ENCODE measurements at regions not wholly inside any gene's neighbourhood (a gene's known extent, or its start where the extent isn't known, plus 50 kb on each side); places are given as distances from the start of the nearest gene placed in this dataset.
"Not testable (repeated sequence)": the region's sequence is repeated elsewhere in the genome, so short reads cannot be mapped to it uniquely, and the experiment has no call there.

DNA sequence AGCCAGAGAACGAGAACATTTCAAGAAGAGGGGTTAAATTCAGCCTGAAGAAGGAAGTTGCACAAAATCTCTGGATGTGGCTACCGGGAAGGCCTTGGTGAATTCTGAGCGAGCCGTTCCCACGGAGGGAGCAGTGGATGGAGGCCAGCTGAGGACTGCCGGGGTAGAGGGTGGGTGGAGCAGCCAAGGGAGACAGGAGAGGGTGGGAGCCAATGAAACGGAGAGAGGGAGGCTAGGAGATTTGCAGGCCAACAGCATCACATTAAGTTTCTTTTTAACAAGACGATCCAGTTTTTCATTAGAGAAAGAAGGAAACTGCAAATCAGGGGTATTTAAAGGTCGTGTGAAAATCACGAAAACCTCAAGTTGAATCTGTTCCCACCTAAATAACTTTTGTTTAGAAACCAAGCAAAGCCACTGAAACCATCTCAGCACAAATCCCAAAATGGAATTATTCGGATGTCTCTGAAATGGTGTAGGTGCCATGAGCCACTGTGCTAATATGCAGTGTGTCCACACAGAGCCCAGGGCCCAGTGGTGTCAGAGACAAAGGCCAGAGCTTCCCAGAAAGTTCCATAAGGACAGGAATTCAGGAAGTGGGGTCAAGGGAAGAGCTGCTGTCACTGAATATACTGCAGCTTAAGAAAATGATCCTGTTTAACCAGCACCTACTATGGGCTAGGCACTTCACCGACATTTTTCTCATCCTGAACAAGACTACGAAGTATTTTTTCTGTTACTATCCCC, 59.7 kb upstream of the SLC35C1 start:
- H3K4me3 ChIP-seq (ENCODE audit: low read depth, low read length) = no peak overlapping the region
- DNase-seq (ENCODE audit: low read depth) = no peak
- TF ChIP-seq, protein P1, sequence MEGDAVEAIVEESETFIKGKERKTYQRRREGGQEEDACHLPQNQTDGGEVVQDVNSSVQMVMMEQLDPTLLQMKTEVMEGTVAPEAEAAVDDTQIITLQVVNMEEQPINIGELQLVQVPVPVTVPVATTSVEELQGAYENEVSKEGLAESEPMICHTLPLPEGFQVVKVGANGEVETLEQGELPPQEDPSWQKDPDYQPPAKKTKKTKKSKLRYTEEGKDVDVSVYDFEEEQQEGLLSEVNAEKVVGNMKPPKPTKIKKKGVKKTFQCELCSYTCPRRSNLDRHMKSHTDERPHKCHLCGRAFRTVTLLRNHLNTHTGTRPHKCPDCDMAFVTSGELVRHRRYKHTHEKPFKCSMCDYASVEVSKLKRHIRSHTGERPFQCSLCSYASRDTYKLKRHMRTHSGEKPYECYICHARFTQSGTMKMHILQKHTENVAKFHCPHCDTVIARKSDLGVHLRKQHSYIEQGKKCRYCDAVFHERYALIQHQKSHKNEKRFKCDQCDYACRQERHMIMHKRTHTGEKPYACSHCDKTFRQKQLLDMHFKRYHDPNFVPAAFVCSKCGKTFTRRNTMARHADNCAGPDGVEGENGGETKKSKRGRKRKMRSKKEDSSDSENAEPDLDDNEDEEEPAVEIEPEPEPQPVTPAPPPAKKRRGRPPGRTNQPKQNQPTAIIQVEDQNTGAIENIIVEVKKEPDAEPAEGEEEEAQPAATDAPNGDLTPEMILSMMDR (IDR thresholded peaks at IDR 0.05; ENCODE audit: low read depth, low read length, missing control alignments) = no peak

- no peak overlapping the region for H3K4me3 ChIP-seq (ENCODE audit: low read depth, low read length)
- TF ChIP-seq, protein P1 (IDR thresholded peaks at IDR 0.05; ENCODE audit: low read depth, low read length, missing control alignments) = no peak
- no peak for DNase-seq (ENCODE audit: low read depth)
These were observed 61.1 kb upstream of the SLC35C1 start for GRCh38 chr11:45743556-45744468.

GRCh38 chr11:45741582-45741981, 63.4 kb upstream of the SLC35C1 start:
- no peak overlapping the region for H3K4me3 ChIP-seq (ENCODE audit: low read depth, low read length)
- TF ChIP-seq, protein P1 (IDR thresholded peaks at IDR 0.05; ENCODE audit: low read depth, low read length, missing control alignments) = no peak
- DNase-seq (ENCODE audit: low read depth) = no peak

GRCh38 chr11:45741032-45741431, 63.9 kb upstream of the SLC35C1 start:
- TF ChIP-seq, protein P1 (IDR thresholded peaks at IDR 0.05; ENCODE audit: low read depth, low read length, missing control alignments) = no peak
- no peak overlapping the region for H3K4me3 ChIP-seq (ENCODE audit: low read depth, low read length)
- DNase-seq (ENCODE audit: low read depth) = no peak

DNA sequence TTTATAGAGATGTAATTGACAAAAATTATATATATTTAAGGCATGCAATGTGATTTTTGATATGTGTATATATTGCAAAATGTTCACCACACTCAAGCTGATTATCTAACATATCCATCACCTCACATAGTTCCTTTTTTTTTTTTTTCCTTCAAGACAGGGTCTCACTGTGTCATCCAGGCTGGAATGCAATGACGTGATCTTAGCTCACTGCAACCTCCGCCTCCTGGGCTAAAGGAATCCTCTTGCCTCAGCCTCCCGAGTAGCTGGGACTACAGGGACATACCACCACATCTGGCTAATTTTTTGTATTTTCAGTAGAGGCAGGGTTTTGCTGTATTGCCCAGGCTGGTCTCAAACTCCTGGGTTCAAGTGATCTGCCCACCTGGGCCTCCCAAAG, 65.1 kb upstream of the SLC35C1 start:
- TF ChIP-seq, protein P1 (IDR thresholded peaks at IDR 0.05; ENCODE audit: low read depth, low read length, missing control alignments) = no peak
- DNase-seq (ENCODE audit: low read depth) = no peak
- H3K4me3 ChIP-seq (ENCODE audit: low read depth, low read length) = no peak overlapping the region

DNA sequence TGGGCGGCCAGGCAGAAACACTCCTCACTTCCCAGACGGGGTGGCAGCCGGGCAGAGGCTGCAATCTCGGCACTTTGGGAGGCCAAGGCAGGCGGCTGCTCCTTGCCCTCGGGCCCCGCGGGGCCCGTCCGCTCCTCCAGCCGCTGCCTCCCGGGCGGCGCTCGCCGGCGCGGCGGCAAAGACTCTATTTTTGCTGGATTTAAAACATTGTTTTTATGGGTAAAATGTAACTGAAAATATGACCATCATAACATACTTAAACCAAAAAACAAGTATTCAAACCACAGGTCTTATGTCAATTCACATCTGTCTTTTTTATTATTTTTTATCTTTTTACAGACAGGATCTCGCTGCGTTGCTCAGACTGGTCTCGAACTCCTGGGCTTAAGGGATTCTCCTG, 65.9 kb upstream of the SLC35C1 start:
- not testable (repeated sequence) for DNase-seq (ENCODE audit: low read depth); H3K4me3 ChIP-seq (ENCODE audit: low read depth, low read length)

- H3K4me3 ChIP-seq (ENCODE audit: low read depth, low read length); DNase-seq (ENCODE audit: low read depth): not testable (repeated sequence)
These were observed 66.8 kb upstream of the SLC35C1 start for GRCh38 chr11:45738194-45738593.

All from GM12864 (cell line).